NT2/D1 (cell line): ENCODE measurements at regions not wholly inside any gene's neighbourhood (a gene's known extent, or its start where the extent isn't known, plus 50 kb on each side); places are given as distances from the start of the nearest gene placed in this dataset.

ENCODE experiments used
- SUZ12 ChIP-seq: IDR thresholded peaks from 2 replicates; pipeline ENCODE4 v1.6.1; 2011; ENCODE audit not compliant: insufficient read length, insufficient read depth; ENCODE audit errors: extremely low read depth
- YY1 ChIP-seq: IDR thresholded peaks from 2 replicates; pipeline ENCODE4 v1.6.1; 2011; ENCODE audit not compliant: insufficient read length, insufficient read depth
- ZNF274 ChIP-seq: IDR thresholded peaks from 2 replicates; pipeline ENCODE4 v1.6.1; 2011; ENCODE audit warnings: mild to moderate bottlenecking, low read depth, low read length

- no peak for TF ChIP-seq SUZ12
- no peak for TF ChIP-seq YY1
- TF ChIP-seq ZNF274: no peak
Observed at GRCh38 chr2:49621016-49621415, 466.7 kb upstream of the FSHR start.
